ENCODE measurements at regions not wholly inside any gene's neighbourhood (a gene's known extent, or its start where the extent isn't known, plus 50 kb on each side); places are given as distances from the start of the nearest gene placed in this dataset.

- H3K4me2 ChIP-seq (ENCODE audit: low read length) = no peak overlapping the region
- TF ChIP-seq EZH2 (IDR thresholded peaks at IDR 0.05; ENCODE audit: insufficient read depth, low read length) (no peak), CTCF (IDR thresholded peaks at IDR 0.05; ENCODE audit: insufficient read depth, low read depth, low read length) (no peak)
- no peaks in the 10 kb centered on the region for H3K9me3 ChIP-seq (ENCODE audit: insufficient read depth, low read depth, low read length)
- H2AFZ ChIP-seq (ENCODE audit: low read depth, low read length) = no peak overlapping the region
- no peaks in the 10 kb centered on the region for H4K20me1 ChIP-seq (ENCODE audit: insufficient read depth, low read length)
- Mint-ChIP-seq H3K27me3 (ENCODE audit: low read depth, unreplicated experiment) (peaks cover 49% of the 10 kb centered on the region), H3K4me1 (ENCODE audit: low read depth, unreplicated experiment) (no peaks in the 10 kb centered on the region), H3K36me3 (ENCODE audit: low read depth, unreplicated experiment) (no peaks in the 10 kb centered on the region), H3K9me3 (ENCODE audit: unreplicated experiment) (peaks cover 2% of the 10 kb centered on the region), H3K27ac (ENCODE audit: unreplicated experiment) (no peak overlapping the region), H3K4me3 (ENCODE audit: unreplicated experiment) (no peak overlapping the region)
- H3K36me3 ChIP-seq (ENCODE audit: insufficient read depth, low read length) = no peaks in the 10 kb centered on the region
- no peak overlapping the region for H3K27ac ChIP-seq (ENCODE audit: low read depth, low read length)
- H3K9ac ChIP-seq (ENCODE audit: low read length) = no peak overlapping the region
- no peaks in the 10 kb centered on the region for H3K79me2 ChIP-seq (ENCODE audit: insufficient read depth, low read length)
- FAIRE-seq (no peak), DNase-seq (ENCODE audit: low read depth) (peak; percentile 12)
- H3K27me3 ChIP-seq (ENCODE audit: insufficient read depth, low read length) = no peaks in the 10 kb centered on the region
- H3K4me3 ChIP-seq (ENCODE audit: insufficient read depth, low read depth, low read length) = no peak overlapping the region
- no peaks in the 10 kb centered on the region for H3K4me1 ChIP-seq (ENCODE audit: insufficient read depth, low read length)
Observed at GRCh38 chr4:3827616-3828492, 61.7 kb downstream of the ADRA2C start.

GRCh38 chr4:3828546-3828945 lies 62.4 kb downstream of the ADRA2C start:
- FAIRE-seq = no peak
- Histone ChIP-seq H3K79me2 (ENCODE audit: insufficient read depth, low read length) (no peaks in the 10 kb centered on the region), H3K9ac (ENCODE audit: low read length) (no peak overlapping the region), H3K4me1 (ENCODE audit: insufficient read depth, low read length) (no peaks in the 10 kb centered on the region), H3K4me3 (ENCODE audit: insufficient read depth, low read depth, low read length) (no peak overlapping the region), H3K4me2 (ENCODE audit: low read length) (no peak overlapping the region), H4K20me1 (ENCODE audit: insufficient read depth, low read length) (no peaks in the 10 kb centered on the region), H2AFZ (ENCODE audit: low read depth, low read length) (no peak overlapping the region), H3K27me3 (ENCODE audit: insufficient read depth, low read length) (no peaks in the 10 kb centered on the region), H3K9me3 (ENCODE audit: insufficient read depth, low read depth, low read length) (no peaks in the 10 kb centered on the region), H3K27ac (ENCODE audit: low read depth, low read length) (no peak overlapping the region), H3K36me3 (ENCODE audit: insufficient read depth, low read length) (no peaks in the 10 kb centered on the region)
- H3K27me3 Mint-ChIP-seq (ENCODE audit: low read depth, unreplicated experiment) = peaks cover 47% of the 10 kb centered on the region
- DNase-seq (ENCODE audit: low read depth) = no peak
- no peak overlapping the region for H3K4me3 Mint-ChIP-seq (ENCODE audit: unreplicated experiment)
- H3K36me3 Mint-ChIP-seq (ENCODE audit: low read depth, unreplicated experiment) = no peaks in the 10 kb centered on the region
- H3K4me1 Mint-ChIP-seq (ENCODE audit: low read depth, unreplicated experiment) = no peaks in the 10 kb centered on the region
- no peak overlapping the region for H3K27ac Mint-ChIP-seq (ENCODE audit: unreplicated experiment)
- TF ChIP-seq CTCF (IDR thresholded peaks at IDR 0.05; ENCODE audit: insufficient read depth, low read depth, low read length) (no peak), EZH2 (IDR thresholded peaks at IDR 0.05; ENCODE audit: insufficient read depth, low read length) (no peak)
- H3K9me3 Mint-ChIP-seq (ENCODE audit: unreplicated experiment) = peaks cover 2% of the 10 kb centered on the region
